HEK293 (cell line): ENCODE measurements at regions not wholly inside any gene's neighbourhood (a gene's known extent, or its start where the extent isn't known, plus 50 kb on each side); places are given as distances from the start of the nearest gene placed in this dataset.

ENCODE experiments used
- CTCF ChIA-PET: fragments of 350-600 bp; formaldehyde crosslinking; extraction: SDS; loops from one replicate; lab custom pipeline; 2021; ENCODE audit warnings: antibody characterized with exemption; lab: Yijun Ruan, JAX
- POLR2A ChIA-PET: fragments of 300-600 bp; formaldehyde crosslinking; extraction: SDS; loops from one replicate; lab custom pipeline; 2020; ENCODE audit warnings: antibody characterized with exemption, inconsistent platforms; lab: Yijun Ruan, JAX
- H3K27ac ChIP-seq: fragments of 200-500 bp; sonication (Bioruptor generic); 2 replicates; pipeline ENCODE4 v1.5.1; 2014; ENCODE audit warnings: low read depth, low read length, control low read depth, inconsistent platforms; ENCODE audit errors: extremely low read depth
- H3K36me3 ChIP-seq, 2 experiments: fragments of 200-500 bp in 1 of 2; sonication (Bioruptor generic) in 1 of 2; 1 replicate in 1 of 2; 2 replicates in 1 of 2; pipeline ENCODE4 v1.5.1; 2014 to 2017; ENCODE audit warnings: inconsistent platforms in 2 of 2, low read length in 2 of 2; ENCODE audit not compliant: control insufficient read depth in 2 of 2, insufficient read depth in 1 of 2
- H3K4me1 ChIP-seq: fragments of 200-500 bp; sonication (Bioruptor generic); 2 replicates; pipeline ENCODE4 v1.5.1; 2014; ENCODE audit warnings: mild to moderate bottlenecking, low read length, inconsistent platforms; ENCODE audit not compliant: control insufficient read depth, insufficient read depth
- H3K4me3 ChIP-seq: 2 replicates; pipeline ENCODE4 v1.5.1; 2011; ENCODE audit warnings: low read depth, mild to moderate bottlenecking, control low read depth, low read length, moderate library complexity
- H3K9me3 ChIP-seq: fragments of 200-500 bp; sonication (Bioruptor generic); 2 replicates; pipeline ENCODE4 v1.5.1; 2014; ENCODE audit warnings: low read depth, low read length, inconsistent platforms; ENCODE audit not compliant: control insufficient read depth, insufficient read depth
- EGR2 ChIP-seq: fragments of 450-650 bp; formaldehyde crosslinking; IDR thresholded peaks from 2 replicates; pipeline ENCODE4 v1.5.1; 2016; ENCODE audit warnings: low read depth, missing biosample characterization, missing genetic modification characterization
- SCRT2 ChIP-seq: fragments of 450-650 bp; formaldehyde crosslinking; IDR thresholded peaks from 2 replicates; pipeline ENCODE4 v1.5.1; 2016; ENCODE audit warnings: missing biosample characterization, missing genetic modification characterization
- ZFHX2 ChIP-seq: fragments of 450-650 bp; formaldehyde crosslinking; conservative IDR thresholded peaks from 2 replicates; pipeline ENCODE4 v1.5.1; 2016; ENCODE audit warnings: missing biosample characterization, missing genetic modification characterization
- ZIC2 ChIP-seq: fragments of 450-650 bp; formaldehyde crosslinking; IDR thresholded peaks from 2 replicates; pipeline ENCODE4 v1.5.1; 2016; ENCODE audit warnings: missing biosample characterization, missing genetic modification characterization
- ZNF114 ChIP-seq: fragments of 450-650 bp; formaldehyde crosslinking; IDR thresholded peaks from 2 replicates; pipeline ENCODE4 v1.5.0; 2017; ENCODE audit warnings: missing biosample characterization, missing genetic modification characterization
- ZNF169 ChIP-seq: fragments of 450-650 bp; formaldehyde crosslinking; IDR thresholded peaks from 2 replicates; pipeline ENCODE4 v1.5.1; 2016; ENCODE audit warnings: missing biosample characterization, missing genetic modification characterization
- ZNF184 ChIP-seq: fragments of 450-650 bp; IDR thresholded peaks from 2 replicates; pipeline ENCODE4 v1.5.1; 2018; ENCODE audit warnings: missing biosample characterization, mild to moderate bottlenecking, missing genetic modification characterization
- ZNF202 ChIP-seq: fragments of 450-650 bp; formaldehyde crosslinking; IDR thresholded peaks from 2 replicates; pipeline ENCODE4 v1.5.1; 2016; ENCODE audit warnings: missing biosample characterization, missing genetic modification characterization, borderline replicate concordance
- ZNF324 ChIP-seq: fragments of 450-650 bp; formaldehyde crosslinking; IDR thresholded peaks from 2 replicates; pipeline ENCODE4 v1.5.1; 2016; ENCODE audit warnings: missing biosample characterization, missing genetic modification characterization
- ZNF335 ChIP-seq: fragments of 450-650 bp; formaldehyde crosslinking; conservative IDR thresholded peaks from 2 replicates; pipeline ENCODE4 v1.5.1; 2016; ENCODE audit warnings: missing biosample characterization, missing genetic modification characterization
- ZNF366 ChIP-seq: fragments of 450-650 bp; formaldehyde crosslinking; conservative IDR thresholded peaks from 2 replicates; pipeline ENCODE4 v1.5.1; 2016; ENCODE audit warnings: missing biosample characterization, missing genetic modification characterization
- ZNF529 ChIP-seq: fragments of 450-650 bp; formaldehyde crosslinking; IDR thresholded peaks from 2 replicates; pipeline ENCODE4 v1.5.1; 2017; ENCODE audit warnings: missing genetic modification characterization, missing biosample characterization; ENCODE audit not compliant: insufficient replicate concordance
- ZNF558 ChIP-seq: fragments of 450-650 bp; formaldehyde crosslinking; IDR thresholded peaks from 2 replicates; pipeline ENCODE4 v1.5.1; 2016; ENCODE audit warnings: missing biosample characterization, missing genetic modification characterization
- ZNF610 ChIP-seq: fragments of 450-650 bp; formaldehyde crosslinking; IDR thresholded peaks from 2 replicates; pipeline ENCODE4 v1.5.1; 2016; ENCODE audit warnings: missing biosample characterization, missing genetic modification characterization, borderline replicate concordance
- ZNF624 ChIP-seq: fragments of 450-650 bp; formaldehyde crosslinking; IDR thresholded peaks from 2 replicates; pipeline ENCODE4 v1.5.1; 2017; ENCODE audit warnings: missing biosample characterization, missing genetic modification characterization
- ZNF629 ChIP-seq: fragments of 450-650 bp; formaldehyde crosslinking; IDR thresholded peaks from 2 replicates; pipeline ENCODE4 v1.5.1; 2017; ENCODE audit warnings: missing biosample characterization, missing genetic modification characterization
- ZNF658 ChIP-seq: fragments of 450-650 bp; formaldehyde crosslinking; IDR thresholded peaks from 2 replicates; pipeline ENCODE4; 2016; ENCODE audit warnings: missing biosample characterization, missing genetic modification characterization
- ZNF677 ChIP-seq: fragments of 450-650 bp; IDR thresholded peaks from 2 replicates; pipeline ENCODE4 v1.5.0; 2018; ENCODE audit warnings: missing biosample characterization, mild to moderate bottlenecking, missing genetic modification characterization, moderate library complexity
- ZNF701 ChIP-seq: fragments of 450-650 bp; formaldehyde crosslinking; IDR thresholded peaks from 2 replicates; pipeline ENCODE4 v1.5.1; 2016; ENCODE audit warnings: missing biosample characterization, missing genetic modification characterization
- ZNF830 ChIP-seq: fragments of 450-650 bp; IDR thresholded peaks from 2 replicates; pipeline ENCODE4 v1.5.0; 2018; ENCODE audit warnings: missing biosample characterization, missing genetic modification characterization, low read depth, mild to moderate bottlenecking, moderate library complexity
- TF ChIP-seq, protein P1 (sequence below): fragments of 450-650 bp; formaldehyde crosslinking; IDR thresholded peaks from 2 replicates; pipeline ENCODE4 v1.5.1; 2017; ENCODE audit warnings: missing biosample characterization, missing genetic modification characterization
- TF ChIP-seq, protein P2 (sequence below): fragments of 450-650 bp; IDR thresholded peaks from 2 replicates; pipeline ENCODE4 v1.5.1; 2018; ENCODE audit warnings: missing biosample characterization, missing genetic modification characterization

DNA sequence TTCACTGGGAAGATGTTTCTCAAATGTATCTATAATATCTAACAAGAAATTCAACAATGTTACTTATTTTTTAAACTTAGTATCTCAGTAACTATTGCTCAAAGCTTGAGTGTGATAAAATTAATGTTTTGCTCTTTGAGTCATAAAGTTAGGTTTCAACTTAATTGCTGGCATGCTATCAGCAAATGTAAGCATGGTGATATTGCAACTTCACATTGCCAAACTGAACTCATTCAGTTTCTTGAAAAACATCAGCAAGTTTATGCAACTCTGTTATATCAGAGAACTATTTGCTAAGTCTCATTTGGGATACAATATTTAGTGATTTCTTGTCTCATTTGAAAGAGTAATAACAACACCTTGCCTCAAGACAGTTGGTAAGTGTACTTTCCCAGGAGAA lies 91.2 kb upstream of the KLF3 start (continued):
- TF ChIP-seq ZNF529 (tag by site-specific recombination) (no peak), ZNF184 (tag by site-specific recombination) (no peak), ZNF610 (no peak), ZNF830 (tag by site-specific recombination) (no peak), ZNF677 (tag by site-specific recombination) (no peak), ZIC2 (tag by site-specific recombination) (no peak), ZNF169 (tag by site-specific recombination) (no peak)

DNA sequence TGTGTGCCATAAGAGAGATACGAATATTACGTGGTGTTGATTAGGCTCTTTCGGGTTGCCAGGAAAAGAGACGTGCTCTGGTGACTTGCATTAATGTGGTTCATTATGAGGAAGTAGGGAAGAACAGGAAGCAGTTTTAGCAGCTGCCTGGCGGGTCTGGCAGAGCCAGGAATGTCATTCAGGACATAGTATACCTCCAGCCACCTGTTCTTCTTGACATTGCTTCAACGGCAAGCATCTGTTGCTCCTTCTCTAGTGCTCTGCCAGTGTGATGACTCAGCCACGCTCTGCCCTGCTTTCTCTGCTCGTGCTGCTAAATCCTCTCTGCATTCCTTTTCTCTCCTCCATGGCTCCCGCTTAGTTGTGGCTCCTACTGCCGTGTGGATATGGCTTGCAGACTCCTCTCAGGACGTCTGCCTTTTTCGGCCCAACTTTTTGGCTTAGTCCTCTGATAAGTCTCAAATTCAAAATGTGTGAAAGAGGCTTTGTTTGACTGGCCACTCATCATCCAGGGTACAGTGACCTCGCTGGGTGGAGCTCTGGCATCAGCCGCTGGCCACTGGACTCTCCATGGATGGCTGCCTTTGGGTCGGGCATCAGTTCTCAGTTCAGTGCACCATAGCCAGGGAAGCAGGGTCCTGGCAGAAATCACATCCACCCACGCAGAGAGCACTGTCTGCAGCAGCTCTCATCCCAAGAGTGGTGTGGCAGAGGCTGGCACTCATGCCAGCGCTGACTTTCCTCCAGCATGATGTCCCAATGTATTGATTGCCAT lies 89.3 kb upstream of the KLF3 start:
- POLR2A ChIA-PET: no interaction called here
- H3K36me3 ChIP-seq: no peaks in the 10 kb centered on the region
- CTCF ChIA-PET: interaction anchor here (0.6 kb wide), 1 partner anchor 168 kb away, joined by 3 read pairs; no protein-coding TSS in a partner anchor
- H3K4me1 ChIP-seq: no peaks in the 10 kb centered on the region
- H3K4me3 ChIP-seq: no peak overlapping the region
- H3K27ac ChIP-seq: no peak overlapping the region
- H3K9me3 ChIP-seq: no peaks in the 10 kb centered on the region
- TF ChIP-seq ZNF624 (tag by site-specific recombination) (no peak), SCRT2 (peak; percentile 86)

- CTCF ChIA-PET: interaction anchor here (1.0 kb wide), 1 partner anchor 98 kb away, joined by 3 read pairs; no protein-coding TSS in a partner anchor
- TF ChIP-seq ZNF202 (tag by site-specific recombination) (no peak), ZNF335 (0 out of 2 replicates have a peak, but pooled peaks have one; percentile 27), EGR2 (tag by site-specific recombination) (peak; percentile 19; the same call in 1 of the 2 replicates), ZNF324 (no peak), ZFHX2 (tag by site-specific recombination) (peak; percentile 86), ZNF629 (tag by site-specific recombination) (peak; percentile 50; the same call in 1 of the 2 replicates), ZNF366 (tag by site-specific recombination) (peak; percentile 31; the same call in 1 of the 2 replicates), ZNF558 (tag by site-specific recombination) (peak; percentile 88), ZNF658 (tag by site-specific recombination) (no peak), ZNF701 (tag by site-specific recombination) (no peak), ZNF114 (no peak)
- TF ChIP-seq, protein P1, sequence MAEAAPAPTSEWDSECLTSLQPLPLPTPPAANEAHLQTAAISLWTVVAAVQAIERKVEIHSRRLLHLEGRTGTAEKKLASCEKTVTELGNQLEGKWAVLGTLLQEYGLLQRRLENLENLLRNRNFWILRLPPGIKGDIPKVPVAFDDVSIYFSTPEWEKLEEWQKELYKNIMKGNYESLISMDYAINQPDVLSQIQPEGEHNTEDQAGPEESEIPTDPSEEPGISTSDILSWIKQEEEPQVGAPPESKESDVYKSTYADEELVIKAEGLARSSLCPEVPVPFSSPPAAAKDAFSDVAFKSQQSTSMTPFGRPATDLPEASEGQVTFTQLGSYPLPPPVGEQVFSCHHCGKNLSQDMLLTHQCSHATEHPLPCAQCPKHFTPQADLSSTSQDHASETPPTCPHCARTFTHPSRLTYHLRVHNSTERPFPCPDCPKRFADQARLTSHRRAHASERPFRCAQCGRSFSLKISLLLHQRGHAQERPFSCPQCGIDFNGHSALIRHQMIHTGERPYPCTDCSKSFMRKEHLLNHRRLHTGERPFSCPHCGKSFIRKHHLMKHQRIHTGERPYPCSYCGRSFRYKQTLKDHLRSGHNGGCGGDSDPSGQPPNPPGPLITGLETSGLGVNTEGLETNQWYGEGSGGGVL (tag by site-specific recombination): no peak
- TF ChIP-seq, protein P2, sequence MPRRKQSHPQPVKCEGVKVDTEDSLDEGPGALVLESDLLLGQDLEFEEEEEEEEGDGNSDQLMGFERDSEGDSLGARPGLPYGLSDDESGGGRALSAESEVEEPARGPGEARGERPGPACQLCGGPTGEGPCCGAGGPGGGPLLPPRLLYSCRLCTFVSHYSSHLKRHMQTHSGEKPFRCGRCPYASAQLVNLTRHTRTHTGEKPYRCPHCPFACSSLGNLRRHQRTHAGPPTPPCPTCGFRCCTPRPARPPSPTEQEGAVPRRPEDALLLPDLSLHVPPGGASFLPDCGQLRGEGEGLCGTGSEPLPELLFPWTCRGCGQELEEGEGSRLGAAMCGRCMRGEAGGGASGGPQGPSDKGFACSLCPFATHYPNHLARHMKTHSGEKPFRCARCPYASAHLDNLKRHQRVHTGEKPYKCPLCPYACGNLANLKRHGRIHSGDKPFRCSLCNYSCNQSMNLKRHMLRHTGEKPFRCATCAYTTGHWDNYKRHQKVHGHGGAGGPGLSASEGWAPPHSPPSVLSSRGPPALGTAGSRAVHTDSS (tag by site-specific recombination): no peak
- Histone ChIP-seq H3K9me3 (no peaks in the 10 kb centered on the region), H3K36me3 (no peaks in the 10 kb centered on the region), H3K27ac (no peak overlapping the region), H3K4me3 (no peak overlapping the region), H3K4me1 (no peaks in the 10 kb centered on the region)
- POLR2A ChIA-PET: no interaction called here
Observed at GRCh38 chr4:38576767-38577166, 87.2 kb upstream of the KLF3 start.
